H1 (cell line): ENCODE measurements at regions not wholly inside any gene's neighbourhood (a gene's known extent, or its start where the extent isn't known, plus 50 kb on each side); places are given as distances from the start of the nearest gene placed in this dataset.

ENCODE experiments used
- CTCF ChIA-PET: fragments of 300-600 bp; sonication (Branson Sonifier 250); formaldehyde crosslinking; loops from one replicate; lab custom pipeline; 2021; ENCODE audit not compliant: partially characterized antibody; lab: Charles Lee
- POLR2A ChIA-PET: fragments of 300-600 bp; sonication (Branson Sonifier 250); formaldehyde crosslinking; loops from one replicate; lab custom pipeline; 2021; ENCODE audit warnings: inconsistent platforms; ENCODE audit not compliant: partially characterized antibody; lab: Charles Lee
- DNase-seq, 2 experiments: peaks; one replicate each; pipeline versions ENCODE4 v3.0.0 to v3.0.0-alpha.2; 2010 to 2022; ENCODE audit warnings: low spot score in 2 of 2, low read depth in 1 of 2, mixed read lengths in 1 of 2
- FAIRE-seq: peaks from 2 replicates; lab custom pipeline; 2011; peaks lifted over from hg19 to GRCh38; lab: Jason Lieb, UNC
- H2AFZ ChIP-seq: 2 replicates; pipeline ENCODE4 v1.8.1; 2012; ENCODE audit warnings: low read length, inconsistent platforms
- H2AK5ac ChIP-seq: 2 replicates; pipeline ENCODE4 v1.6.1; 2013; ENCODE audit warnings: low read depth, low read length
- H2BK120ac ChIP-seq: replicated peaks from 2 replicates; pipeline ENCODE3; 2013; ENCODE audit warnings: low read depth, low read length, inconsistent platforms
- H2BK12ac ChIP-seq: 2 replicates; pipeline ENCODE4 v1.6.1; 2013; ENCODE audit warnings: low read depth, low read length
- H2BK15ac ChIP-seq: 2 replicates; pipeline ENCODE4 v1.6.1; 2013; ENCODE audit warnings: low read length
- H2BK20ac ChIP-seq: 2 replicates; pipeline ENCODE4 v1.6.1; 2013; ENCODE audit warnings: low read length
- H2BK5ac ChIP-seq: 2 replicates; pipeline ENCODE4 v1.6.1; 2013; ENCODE audit warnings: low read depth, low read length
- H3K14ac ChIP-seq: 2 replicates; pipeline ENCODE4 v1.6.1; 2013; ENCODE audit warnings: inconsistent platforms; ENCODE audit not compliant: insufficient read length
- H3K18ac ChIP-seq: 2 replicates; pipeline ENCODE4 v1.6.1; 2013; ENCODE audit warnings: low read length; ENCODE audit errors: extremely low read depth
- H3K23ac ChIP-seq: 2 replicates; pipeline ENCODE4 v1.6.1; 2013; ENCODE audit warnings: inconsistent platforms; ENCODE audit not compliant: insufficient read length
- H3K23me2 ChIP-seq: 2 replicates; pipeline ENCODE4 v1.6.1; 2013; ENCODE audit warnings: low read depth, low read length
- H3K27ac ChIP-seq: 2 replicates; pipeline ENCODE4 v1.6.1; 2011; ENCODE audit warnings: low read depth, low read length, inconsistent platforms
- H3K27me3 ChIP-seq, 4 experiments: replicated peaks in 1 of 4; 1 replicate in 1 of 4; 2 replicates in 3 of 4; pipeline versions ENCODE4 v1.6.1 to v1.8.1; 2011 to 2013; ENCODE audit warnings: low read length in 3 of 4, mild to moderate bottlenecking in 3 of 4, inconsistent platforms in 2 of 4, mixed read lengths in 2 of 4, moderate library complexity in 1 of 4; ENCODE audit not compliant: control insufficient read depth in 3 of 4, insufficient read depth in 3 of 4; ENCODE audit errors: extremely low read depth in 1 of 4
- H3K36me3 ChIP-seq, 4 experiments: 2 replicates each; pipeline versions ENCODE4 v1.6.1 to v1.8.1; 2011 to 2013; ENCODE audit warnings: mild to moderate bottlenecking in 4 of 4, low read length in 3 of 4, moderate library complexity in 2 of 4, control low read depth in 1 of 4, inconsistent platforms in 1 of 4; ENCODE audit not compliant: insufficient read depth in 4 of 4, control insufficient read depth in 2 of 4
- H3K4ac ChIP-seq: replicated peaks from 2 replicates; pipeline ENCODE3; 2013; ENCODE audit warnings: low read length, low read depth, mixed read lengths, inconsistent platforms; ENCODE audit not compliant: insufficient read length
- H3K4me1 ChIP-seq, 4 experiments: replicated peaks in 1 of 4; 1 replicate in 1 of 4; 2 replicates in 3 of 4; pipeline versions ENCODE4 v1.6.1 to v1.8.1; 2011 to 2013; ENCODE audit warnings: low read length in 3 of 4, inconsistent platforms in 2 of 4, mixed read lengths in 1 of 4; ENCODE audit not compliant: insufficient read depth in 4 of 4, control insufficient read depth in 3 of 4
- H3K4me2 ChIP-seq, 2 experiments: 2 replicates each; pipeline versions ENCODE4 v1.6.1 to v1.8.1; 2011 to 2013; ENCODE audit warnings: low read depth in 2 of 2, low read length in 2 of 2, control low read depth in 1 of 2, inconsistent platforms in 1 of 2, mild to moderate bottlenecking in 1 of 2; ENCODE audit not compliant: insufficient read depth in 1 of 2
- H3K4me3 ChIP-seq, 4 experiments: fragments of 200-600, 300-600 bp in 1 of 4; sonication (generic), shearing (Covaris generic), sonication (Bioruptor Twin) in 1 of 4; 2 replicates each; pipeline versions ENCODE4 v1.5.1 to v1.8.1; 2011 to 2016; ENCODE audit warnings: low read length in 4 of 4, low read depth in 3 of 4, control low read depth in 2 of 4, inconsistent platforms in 2 of 4, mild to moderate bottlenecking in 2 of 4, mixed read lengths in 1 of 4, moderate library complexity in 1 of 4; ENCODE audit not compliant: insufficient read depth in 2 of 4; ENCODE audit errors: extremely low read depth in 1 of 4
- H3K56ac ChIP-seq: replicated peaks from 2 replicates; pipeline ENCODE3; 2013; ENCODE audit warnings: low read depth, mild to moderate bottlenecking, mixed read lengths, low read length, inconsistent platforms; ENCODE audit not compliant: insufficient read length
- H3K79me1 ChIP-seq: 2 replicates; pipeline ENCODE4 v1.6.1; 2013; ENCODE audit warnings: low read depth, low read length, control low read depth
- H3K79me2 ChIP-seq, 2 experiments: 2 replicates each; pipeline versions ENCODE4 v1.6.1 to v1.8.1; 2012 to 2013; ENCODE audit warnings: low read length in 2 of 2, mild to moderate bottlenecking in 2 of 2, inconsistent platforms in 1 of 2; ENCODE audit not compliant: insufficient read depth in 2 of 2, control insufficient read depth in 1 of 2
- H3K9ac ChIP-seq, 4 experiments: replicated peaks in 1 of 4; 1 replicate in 1 of 4; 2 replicates in 3 of 4; pipeline versions ENCODE4 v1.6.1 to v1.8.1; 2011 to 2013; ENCODE audit warnings: low read depth in 3 of 4, low read length in 3 of 4, control low read depth in 2 of 4, mild to moderate bottlenecking in 2 of 4, moderate library complexity in 2 of 4, inconsistent platforms in 1 of 4; ENCODE audit errors: extremely low read depth in 1 of 4
- H3K9me3 ChIP-seq, 2 experiments: 2 replicates each; pipeline versions ENCODE4 v1.6.1 to v1.8.1; 2012 to 2013; ENCODE audit warnings: mild to moderate bottlenecking in 2 of 2, moderate library complexity in 2 of 2, control low read depth in 1 of 2, inconsistent platforms in 1 of 2, low read depth in 1 of 2, low read length in 1 of 2, mixed read lengths in 1 of 2; ENCODE audit not compliant: insufficient read depth in 2 of 2
- H4K20me1 ChIP-seq, 2 experiments: replicated peaks in 1 of 2; 2 replicates each; pipeline versions ENCODE3 to v1.8.1; 2011 to 2013; ENCODE audit warnings: inconsistent platforms in 2 of 2, low read length in 2 of 2, mild to moderate bottlenecking in 1 of 2; ENCODE audit not compliant: insufficient read depth in 2 of 2, control insufficient read depth in 1 of 2
- H4K5ac ChIP-seq: 2 replicates; pipeline ENCODE4 v1.6.1; 2013; ENCODE audit warnings: low read length, low read depth, mixed read lengths, inconsistent platforms; ENCODE audit not compliant: insufficient read length
- H4K8ac ChIP-seq: 2 replicates; pipeline ENCODE4 v1.8.0; 2013; ENCODE audit warnings: mild to moderate bottlenecking, moderate library complexity, low read length, inconsistent platforms; ENCODE audit not compliant: insufficient read depth; ENCODE audit errors: extremely low read depth
- H4K91ac ChIP-seq: replicated peaks from 2 replicates; pipeline ENCODE3; 2013; ENCODE audit warnings: low read length, mixed read lengths, inconsistent platforms; ENCODE audit not compliant: insufficient read length
- BACH1 ChIP-seq: IDR thresholded peaks from 2 replicates; pipeline ENCODE4 v1.6.1; 2012; ENCODE audit warnings: low read length, improper control_type of control experiment
- EZH2 ChIP-seq: fragments of 200-600 bp; sonication (generic); IDR thresholded peaks from 2 replicates; pipeline ENCODE4 v1.7.1; 2012; ENCODE audit warnings: low read depth, mild to moderate bottlenecking, moderate library complexity, low read length, inconsistent platforms; ENCODE audit not compliant: severe bottlenecking
- HDAC6 ChIP-seq: IDR thresholded peaks from one replicate; pipeline ENCODE4 v1.7.1; 2012; ENCODE audit warnings: low read depth, mild to moderate bottlenecking, inconsistent platforms, low read length, moderate library complexity
- POLR2A ChIP-seq, 2 experiments: IDR thresholded peaks; 1 replicate in 1 of 2; 2 replicates in 1 of 2; pipeline ENCODE4 v1.6.1; 2011; ENCODE audit warnings: low read depth in 2 of 2, low read length in 2 of 2, mild to moderate bottlenecking in 2 of 2; ENCODE audit errors: control extremely low read depth in 1 of 2
- POLR2AphosphoS5 ChIP-seq: IDR thresholded peaks from 2 replicates; pipeline ENCODE4 v1.6.1; 2011; ENCODE audit warnings: low read depth, low read length
- SIRT6 ChIP-seq: IDR thresholded peaks from one replicate; pipeline ENCODE4 v1.7.1; 2012; ENCODE audit warnings: low read length, inconsistent platforms
- SP4 ChIP-seq: IDR thresholded peaks from 2 replicates; pipeline ENCODE4 v1.6.1; 2012; ENCODE audit warnings: low read length, inconsistent platforms
- WGBS, 2 experiments: shearing (Covaris generic) in 1 of 2; methylation state at CpG; one replicate each; pipeline versions ENCODE4 v1.1.6 to v1.1.7; 2013 to 2015; ENCODE audit warnings: low lambda C conversion rate in 2 of 2, mixed read lengths in 2 of 2, inconsistent platforms in 1 of 2, low coverage in 1 of 2, missing lambda C conversion rate in 1 of 2; ENCODE audit not compliant: insufficient replicate concordance in 2 of 2, insufficient coverage in 1 of 2, insufficient read length in 1 of 2; ENCODE audit errors: extremely low coverage in 1 of 2, missing lambda C conversion rate in 1 of 2; 5-methylcytosine and 5-hydroxymethylcytosine counted together

DNA sequence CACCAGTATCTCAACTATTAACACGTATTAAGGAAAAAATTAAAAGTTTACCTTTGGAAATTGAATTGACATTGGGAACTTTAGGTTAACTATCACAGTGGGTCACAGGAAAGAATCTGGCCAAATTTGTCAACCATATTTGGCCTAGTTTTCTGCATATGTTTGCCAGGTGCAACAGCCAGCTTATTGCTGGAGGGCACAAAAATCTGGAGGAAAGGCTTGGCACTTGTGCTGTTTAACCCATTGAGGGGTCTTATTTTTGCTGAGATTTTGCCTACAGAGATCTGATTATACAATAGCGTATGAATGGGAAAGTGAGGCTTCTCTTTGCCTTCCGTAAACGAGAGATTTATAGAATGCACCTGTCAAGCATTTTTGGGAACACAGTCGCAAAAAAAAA lies 190.4 kb downstream of the PRL start:
- Histone ChIP-seq H3K79me2 (no peaks in the 10 kb centered on the region), H3K4me2 (no peak overlapping the region), H2BK12ac (no peak overlapping the region), H3K9me3 (no peaks in the 10 kb centered on the region), H2BK5ac (no peak overlapping the region), H3K9ac (no peak overlapping the region), H2AFZ (no peak overlapping the region), H3K27ac (no peak overlapping the region), H2BK20ac (no peak overlapping the region), H3K18ac (no peak overlapping the region), H2AK5ac (no peak overlapping the region), H2BK15ac (no peak overlapping the region), H4K20me1 (peaks cover 0 to 1% of the 10 kb centered on the region in 2 experiments), H3K4ac (no peak overlapping the region), H4K91ac (no peak overlapping the region), H3K14ac (no peak overlapping the region), H4K8ac (no peak overlapping the region), H3K56ac (no peak overlapping the region), H3K4me3 (no peak overlapping the region), H3K27me3 (no peaks in the 10 kb centered on the region), H2BK120ac (no peak overlapping the region), H3K4me1 (no peaks in the 10 kb centered on the region), H4K5ac (no peak overlapping the region), H3K23me2 (no peaks in the 10 kb centered on the region), H3K36me3 (peaks cover 0 to 1% (median 0%) of the 10 kb centered on the region in 4 experiments; a peak in 3 of 8 replicates), H3K23ac (no peak overlapping the region), H3K79me1 (no peaks in the 10 kb centered on the region)
- ChIA-PET POLR2A (no interaction called here), CTCF (no interaction called here)
- DNase-seq = no peak
- TF ChIP-seq POLR2A (IDR thresholded peaks at IDR 0.05; ENCODE audit: control extremely low read depth in 1 of 2, low read depth in 2 of 2, low read length in 2 of 2) (no peak), SP4 (no peak), BACH1 (no peak), POLR2AphosphoS5 (no peak), HDAC6 (no peak), SIRT6 (no peak), EZH2 (no peak)
- FAIRE-seq = no peak
- WGBS, 2 experiments = 83% methylated on average over 5 of the region's 5 CpGs; no CpG with 5 or more reads in 1 of the 2 experiments
